ENCODE measurements at regions not wholly inside any gene's neighbourhood (a gene's known extent, or its start where the extent isn't known, plus 50 kb on each side); places are given as distances from the start of the nearest gene placed in this dataset.

DNA sequence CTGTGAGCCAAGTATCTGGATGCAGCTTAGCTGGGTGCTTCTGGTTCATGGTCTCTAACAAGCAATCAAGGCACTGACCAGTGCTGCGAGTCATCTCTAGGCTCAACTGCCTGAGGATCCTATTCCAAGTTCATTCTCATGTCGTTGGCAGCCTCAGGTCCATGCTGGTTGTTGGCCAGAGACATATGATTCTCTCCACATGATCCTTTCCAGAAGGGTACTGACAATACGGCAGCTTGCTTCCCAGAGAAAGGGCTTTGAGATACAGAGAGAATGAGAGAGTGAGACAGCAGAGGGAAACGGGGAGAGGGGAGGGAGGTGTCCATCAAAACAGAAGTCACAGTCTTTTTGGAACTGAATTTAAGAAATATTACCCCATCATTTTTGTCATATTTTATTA, 405.6 kb downstream of the XPNPEP1 start:
- ATAC-seq (ENCODE audit: low read depth) = no peak

DNA sequence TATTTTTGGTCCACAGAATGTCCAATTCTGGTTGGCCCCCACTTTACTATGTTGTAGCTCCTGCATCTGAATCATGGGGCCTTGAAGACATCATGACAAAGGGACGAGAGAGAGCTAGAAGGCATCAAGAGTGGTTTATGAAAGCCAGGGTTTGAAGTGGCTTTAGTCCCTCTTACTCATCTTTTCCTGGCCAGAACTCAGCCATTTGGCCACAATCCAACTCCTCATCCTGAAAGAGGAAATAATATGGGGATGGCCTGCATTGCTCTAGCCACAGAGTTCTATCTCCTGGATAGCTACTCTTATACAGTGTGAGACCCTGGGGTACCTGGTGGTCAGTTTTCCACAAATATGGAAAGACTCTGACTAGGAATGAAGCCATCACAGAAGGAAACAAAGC, 418.9 kb downstream of the XPNPEP1 start:
- H3K9me3 Mint-ChIP-seq (ENCODE audit: insufficient read depth) = peaks cover 2% of the 10 kb centered on the region
- intact Hi-C loops (cut with micrococcal nuclease) = no loop called here
- no peaks in the 10 kb centered on the region for H3K36me3 ChIP-seq (replicated peaks in 1 of 2; ENCODE audit: control extremely low read depth in 1 of 2, control insufficient read depth in 1 of 2, extremely low read depth in 1 of 2, insufficient read depth in 2 of 2, low read length in 1 of 2)

More for the DNA sequence above, 405.6 kb downstream of the XPNPEP1 start:
- Histone ChIP-seq H3K36me3 (replicated peaks in 1 of 2; ENCODE audit: control extremely low read depth in 1 of 2, control insufficient read depth in 1 of 2, extremely low read depth in 1 of 2, insufficient read depth in 2 of 2, low read length in 1 of 2) (no peaks in the 10 kb centered on the region), H3K9ac (ENCODE audit: low read length) (no peak overlapping the region), H2AFZ (ENCODE audit: insufficient read depth, low read depth, low read length, poor library complexity, severe bottlenecking) (no peak overlapping the region), H3K27me3 (replicated peaks in 1 of 4; ENCODE audit: control extremely low read depth in 1 of 4, control insufficient read depth in 3 of 4, insufficient read depth in 4 of 4, low read length in 3 of 4) (no peaks in the 10 kb centered on the region), H4K20me1 (ENCODE audit: control insufficient read depth, insufficient read depth, low read length, poor library complexity, severe bottlenecking) (no peaks in the 10 kb centered on the region), H3K27ac (ENCODE audit: low read length in 2 of 2) (no peak overlapping the region), H3K4me3 (ENCODE audit: control extremely low read depth in 1 of 5, extremely low read depth in 1 of 5, insufficient read depth in 1 of 5, low read depth in 2 of 5, low read length in 4 of 5) (no peak overlapping the region), H3K4me2 (replicated peaks; ENCODE audit: low read depth, low read length, poor library complexity, severe bottlenecking) (no peak overlapping the region), H3K4me1 (ENCODE audit: control insufficient read depth in 2 of 2, insufficient read depth in 2 of 2, low read length in 2 of 2) (no peaks in the 10 kb centered on the region), H3K79me2 (ENCODE audit: control insufficient read depth, insufficient read depth, low read length) (no peaks in the 10 kb centered on the region), H3K9me3 (ENCODE audit: control extremely low read depth in 1 of 3, control insufficient read depth in 2 of 3, insufficient read depth in 1 of 3, low read length in 2 of 3) (no peaks in the 10 kb centered on the region)
- ChIA-PET CTCF (no interaction called here), POLR2A (no interaction called here)
- no peak for DNase-seq
- Mint-ChIP-seq H3K27ac (no peak overlapping the region), H3K9me3 (ENCODE audit: insufficient read depth) (no peaks in the 10 kb centered on the region), H3K4me1 (no peaks in the 10 kb centered on the region), H3K4me3 (no peak overlapping the region), H3K27me3 (no peaks in the 10 kb centered on the region)
- TF ChIP-seq, protein P1, sequence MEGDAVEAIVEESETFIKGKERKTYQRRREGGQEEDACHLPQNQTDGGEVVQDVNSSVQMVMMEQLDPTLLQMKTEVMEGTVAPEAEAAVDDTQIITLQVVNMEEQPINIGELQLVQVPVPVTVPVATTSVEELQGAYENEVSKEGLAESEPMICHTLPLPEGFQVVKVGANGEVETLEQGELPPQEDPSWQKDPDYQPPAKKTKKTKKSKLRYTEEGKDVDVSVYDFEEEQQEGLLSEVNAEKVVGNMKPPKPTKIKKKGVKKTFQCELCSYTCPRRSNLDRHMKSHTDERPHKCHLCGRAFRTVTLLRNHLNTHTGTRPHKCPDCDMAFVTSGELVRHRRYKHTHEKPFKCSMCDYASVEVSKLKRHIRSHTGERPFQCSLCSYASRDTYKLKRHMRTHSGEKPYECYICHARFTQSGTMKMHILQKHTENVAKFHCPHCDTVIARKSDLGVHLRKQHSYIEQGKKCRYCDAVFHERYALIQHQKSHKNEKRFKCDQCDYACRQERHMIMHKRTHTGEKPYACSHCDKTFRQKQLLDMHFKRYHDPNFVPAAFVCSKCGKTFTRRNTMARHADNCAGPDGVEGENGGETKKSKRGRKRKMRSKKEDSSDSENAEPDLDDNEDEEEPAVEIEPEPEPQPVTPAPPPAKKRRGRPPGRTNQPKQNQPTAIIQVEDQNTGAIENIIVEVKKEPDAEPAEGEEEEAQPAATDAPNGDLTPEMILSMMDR (IDR thresholded peaks at IDR 0.05) = no peak
- no peak for TF ChIP-seq EZH2 (IDR thresholded peaks at IDR 0.05; ENCODE audit: borderline replicate concordance, insufficient read depth, low read depth, low read length, poor library complexity, severe bottlenecking)
- 75% methylated on average over 2 of the region's 4 CpGs for WGBS (ENCODE audit: insufficient coverage)
- intact Hi-C loops (cut with micrococcal nuclease) = no loop called here

More for the DNA sequence above, 418.9 kb downstream of the XPNPEP1 start:
- Histone ChIP-seq H3K27me3 (replicated peaks in 1 of 4; ENCODE audit: control extremely low read depth in 1 of 4, control insufficient read depth in 3 of 4, insufficient read depth in 4 of 4, low read length in 3 of 4) (no peaks in the 10 kb centered on the region), H4K20me1 (ENCODE audit: control insufficient read depth, insufficient read depth, low read length, poor library complexity, severe bottlenecking) (no peaks in the 10 kb centered on the region), H3K9me3 (ENCODE audit: control extremely low read depth in 1 of 3, control insufficient read depth in 2 of 3, insufficient read depth in 1 of 3, low read length in 2 of 3) (peaks cover 0 to 3% (median 0%) of the 10 kb centered on the region in 3 donors), H3K27ac (ENCODE audit: low read length in 2 of 2) (no peak overlapping the region), H3K4me3 (ENCODE audit: control extremely low read depth in 1 of 5, extremely low read depth in 1 of 5, insufficient read depth in 1 of 5, low read depth in 2 of 5, low read length in 4 of 5) (no peak overlapping the region), H3K4me2 (replicated peaks; ENCODE audit: low read depth, low read length, poor library complexity, severe bottlenecking) (no peak overlapping the region), H2AFZ (ENCODE audit: insufficient read depth, low read depth, low read length, poor library complexity, severe bottlenecking) (no peak overlapping the region), H3K9ac (ENCODE audit: low read length) (no peak overlapping the region), H3K79me2 (ENCODE audit: control insufficient read depth, insufficient read depth, low read length) (no peaks in the 10 kb centered on the region), H3K4me1 (ENCODE audit: control insufficient read depth in 2 of 2, insufficient read depth in 2 of 2, low read length in 2 of 2) (no peaks in the 10 kb centered on the region)
- H3K27ac Mint-ChIP-seq = no peak overlapping the region
- 33% methylated on average over 1 of the region's 1 CpG for WGBS (ENCODE audit: insufficient coverage)
- DNase-seq (no peak), ATAC-seq (ENCODE audit: low read depth) (no peak)
- no peak overlapping the region for H3K4me3 Mint-ChIP-seq
- CTCF ChIA-PET = no interaction called here
- TF ChIP-seq, protein P1 (IDR thresholded peaks at IDR 0.05) = no peak
- no peak for TF ChIP-seq EZH2 (IDR thresholded peaks at IDR 0.05; ENCODE audit: borderline replicate concordance, insufficient read depth, low read depth, low read length, poor library complexity, severe bottlenecking)
- POLR2A ChIA-PET = no interaction called here
- H3K4me1 Mint-ChIP-seq = no peaks in the 10 kb centered on the region
- no peaks in the 10 kb centered on the region for H3K27me3 Mint-ChIP-seq

Measured in B cell (primary cell).